HG02885 (cell line): ENCODE measurements at regions not wholly inside any gene's neighbourhood (a gene's known extent, or its start where the extent isn't known, plus 50 kb on each side); places are given as distances from the start of the nearest gene placed in this dataset.

Experiments used
- ATAC-seq: cut with Tn5 transposase; IDR thresholded peaks from one replicate; pipeline ENCODE4 v1.9.1; 2021; ENCODE audit warnings: mild to moderate bottlenecking; ENCODE audit not compliant: unreplicated experiment, poor library complexity

DNA sequence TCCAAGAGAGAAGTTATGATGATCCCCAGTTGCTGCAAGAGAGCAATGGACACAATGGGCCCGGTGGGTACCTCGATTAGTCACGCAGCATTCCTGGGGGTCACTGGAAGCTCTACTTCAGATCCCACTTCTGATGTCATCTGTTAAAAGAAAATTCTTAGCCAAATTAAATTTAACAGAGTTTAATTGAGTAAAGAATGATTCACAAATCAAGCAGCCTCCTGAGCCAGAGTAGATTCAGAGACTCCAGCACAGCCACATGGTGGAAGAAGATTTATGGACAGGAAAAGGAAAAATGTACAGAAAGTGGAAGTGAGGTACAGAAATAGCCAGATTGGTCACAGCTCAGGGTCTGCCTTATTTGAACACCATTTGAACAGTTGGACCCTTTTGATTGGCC lies 107.5 kb downstream of the SPTSSA start:
- ATAC-seq = no peak

- ATAC-seq = no peak
Measured at GRCh38 chr14:34350903-34351302, 111.1 kb downstream of the SPTSSA start.

DNA sequence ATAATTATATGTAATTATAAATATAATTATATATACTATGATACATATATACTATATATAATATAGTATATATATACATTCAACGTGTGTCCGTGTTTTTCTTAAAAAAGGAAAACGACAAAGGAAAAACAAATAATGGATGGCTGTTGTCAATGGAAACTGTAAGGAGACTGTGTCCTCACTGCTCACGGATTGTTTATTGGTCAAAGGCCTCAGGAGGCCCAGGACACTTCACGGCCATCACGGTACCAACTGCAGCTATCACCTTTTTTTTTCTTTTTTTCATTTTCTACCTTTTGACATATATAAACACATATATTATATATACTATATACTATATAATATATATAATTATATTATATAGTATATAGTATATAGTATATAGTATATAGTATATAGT lies 113.4 kb downstream of the SPTSSA start:
- ATAC-seq = no peak

GRCh38 chr14:34347683-34348082 lies 114.4 kb downstream of the SPTSSA start:
- peak; percentile 73 for ATAC-seq

GRCh38 chr14:34345718-34346465 lies 116.1 kb downstream of the SPTSSA start:
- ATAC-seq = no peak

DNA sequence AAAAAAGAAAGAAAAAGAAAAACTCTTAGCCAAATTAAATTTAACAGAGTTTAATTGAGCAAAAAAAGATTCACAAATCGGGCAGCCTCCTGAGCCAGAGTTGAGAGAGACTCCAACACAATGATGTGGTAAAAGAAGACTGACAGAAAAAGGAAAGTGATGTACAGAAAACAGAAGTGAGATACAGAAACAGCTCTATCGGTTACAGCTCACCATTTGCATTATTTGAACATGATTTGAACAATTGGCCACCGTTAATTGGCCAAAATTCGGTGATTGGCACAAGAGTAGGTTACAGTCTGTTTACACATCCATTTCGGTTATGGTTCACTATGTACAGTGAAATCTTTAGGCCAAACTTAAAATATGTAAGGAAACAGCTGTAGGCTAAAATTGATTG lies 117.7 kb downstream of the SPTSSA start:
- peak; percentile 62 for ATAC-seq

GRCh38 chr14:34340025-34340625 lies 121.9 kb downstream of the SPTSSA start:
- no peak for ATAC-seq

DNA sequence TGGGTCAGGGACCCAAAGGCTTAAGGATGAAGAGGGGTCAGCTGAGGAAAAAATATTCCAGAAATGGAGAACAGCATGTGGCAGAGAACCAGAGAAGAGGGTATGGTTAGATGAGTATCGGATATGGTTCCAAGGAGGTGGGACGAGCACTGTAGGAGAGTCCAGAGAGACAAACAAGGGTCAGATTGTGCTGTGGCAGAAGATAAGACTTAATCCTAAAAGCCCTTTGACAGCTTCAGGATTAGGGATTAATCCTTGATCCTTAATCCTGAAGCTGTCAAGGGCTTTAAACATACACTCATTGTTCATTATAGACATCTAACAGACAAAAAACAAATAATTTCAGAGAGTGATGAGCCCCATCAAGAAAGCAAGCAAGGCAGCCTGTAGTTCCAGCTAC lies 124.0 kb downstream of the SPTSSA start:
- no peak for ATAC-seq

- no peak for ATAC-seq
Measured at GRCh38 chr14:34336501-34336900, 125.5 kb downstream of the SPTSSA start.

DNA sequence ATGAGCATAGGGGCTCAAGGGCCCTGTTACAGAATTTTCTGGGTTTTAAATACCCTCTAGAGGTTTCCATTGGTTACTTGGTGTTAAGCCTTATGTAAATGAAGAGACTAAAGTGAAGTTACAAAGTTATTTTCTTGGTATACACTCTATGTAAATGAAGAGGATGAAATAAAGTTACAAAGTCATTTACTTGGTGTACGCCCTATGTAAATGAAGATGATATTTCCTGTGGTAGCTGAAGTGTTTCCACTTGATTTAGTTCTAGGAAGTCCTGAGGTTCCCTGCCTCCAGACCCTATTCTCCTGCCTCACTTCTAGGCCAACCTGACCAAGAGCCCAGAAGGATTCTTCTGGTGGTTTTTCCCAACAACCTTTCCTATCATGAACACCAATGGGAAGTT lies 126.1 kb downstream of the SPTSSA start:
- ATAC-seq = no peak

- no peak for ATAC-seq
Measured at GRCh38 chr14:34334329-34334728, 127.7 kb downstream of the SPTSSA start.

- ATAC-seq = peak; percentile 92
Measured at GRCh38 chr14:34331728-34332623, 130.1 kb downstream of the SPTSSA start.

DNA sequence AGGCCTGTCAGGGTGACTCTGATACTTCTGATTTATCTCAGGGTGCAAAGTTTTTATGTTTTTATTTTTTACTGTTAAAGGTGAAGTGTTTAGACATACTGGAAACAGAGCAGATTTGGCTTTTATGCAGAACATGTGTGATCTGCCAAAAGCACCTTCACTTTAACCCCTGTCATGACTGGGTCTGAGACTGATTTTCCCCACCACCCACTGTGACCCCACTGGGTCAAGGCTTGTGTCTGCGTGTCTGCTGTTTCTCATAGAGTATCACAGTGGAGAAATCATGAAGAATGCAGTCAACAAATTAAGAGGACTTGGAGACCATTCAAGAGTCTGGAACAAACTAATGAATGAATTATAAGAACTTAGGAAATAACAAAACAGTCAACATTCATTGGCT lies 131.2 kb downstream of the SPTSSA start:
- no peak for ATAC-seq

DNA sequence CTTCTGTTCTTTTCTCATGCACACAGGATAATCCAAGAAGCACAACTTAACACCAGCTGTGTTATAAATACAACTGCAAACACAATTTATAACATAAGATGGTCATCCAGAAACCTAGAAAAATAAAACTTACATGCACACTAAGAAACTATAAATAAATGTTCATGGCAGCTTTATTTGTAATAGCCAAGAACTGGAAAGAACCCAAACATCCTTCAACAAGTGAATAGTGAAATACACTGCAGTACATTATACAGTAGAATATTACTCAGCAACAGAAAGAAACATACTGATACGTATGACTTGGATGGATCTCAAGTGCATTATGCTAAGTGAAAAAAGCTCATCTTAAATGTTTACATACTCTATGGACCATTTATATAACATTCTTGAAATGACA lies 132.7 kb downstream of the SPTSSA start:
- ATAC-seq = no peak

- no peak for ATAC-seq
Measured at GRCh38 chr14:34328178-34328577, 133.9 kb downstream of the SPTSSA start.

DNA sequence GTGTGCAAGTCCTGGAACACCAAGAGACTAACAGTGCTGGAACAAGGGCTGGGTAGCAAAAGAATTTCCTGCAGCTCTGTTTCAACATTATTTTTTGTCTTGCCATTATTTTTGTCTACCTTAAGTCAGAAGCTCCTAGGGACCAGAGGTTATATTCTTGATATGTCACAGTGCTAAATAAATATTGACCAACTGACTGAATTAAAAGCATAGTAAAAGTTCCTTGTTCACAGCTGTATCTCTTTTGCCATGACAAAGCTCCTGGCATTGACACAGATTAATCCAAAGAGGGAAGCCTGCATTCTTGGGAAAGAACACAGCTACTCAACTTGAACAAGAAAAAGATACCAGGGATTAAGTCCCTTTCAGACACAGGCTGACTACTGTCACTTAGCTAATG lies 136.5 kb downstream of the SPTSSA start:
- no peak for ATAC-seq

- no peak for ATAC-seq
Measured at GRCh38 chr14:34324363-34324795, 137.7 kb downstream of the SPTSSA start.

GRCh38 chr14:34322940-34323418 lies 139.1 kb downstream of the SPTSSA start:
- ATAC-seq = peak; percentile 81

- no peak for ATAC-seq
Measured at GRCh38 chr14:34319140-34319539, 142.9 kb downstream of the SPTSSA start.

DNA sequence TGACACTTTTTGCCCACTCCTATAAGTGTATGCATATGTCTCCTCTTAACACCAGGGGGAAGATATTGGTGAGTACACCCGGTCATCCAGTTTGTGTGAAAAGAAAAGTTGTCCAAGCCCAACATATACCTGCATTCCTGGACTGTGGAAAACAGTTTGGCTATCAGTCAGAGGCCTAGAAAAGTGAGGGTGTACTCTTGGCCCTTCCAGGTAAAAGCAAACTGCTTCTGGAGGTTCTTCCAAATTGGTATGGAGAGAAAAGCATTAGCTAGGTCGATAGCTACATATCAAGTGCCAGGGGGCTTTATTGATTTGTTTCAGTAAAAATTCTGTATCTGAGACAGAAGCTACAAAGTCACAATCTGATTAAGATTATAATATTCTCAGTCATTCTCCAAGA lies 144.0 kb downstream of the SPTSSA start:
- ATAC-seq = no peak

DNA sequence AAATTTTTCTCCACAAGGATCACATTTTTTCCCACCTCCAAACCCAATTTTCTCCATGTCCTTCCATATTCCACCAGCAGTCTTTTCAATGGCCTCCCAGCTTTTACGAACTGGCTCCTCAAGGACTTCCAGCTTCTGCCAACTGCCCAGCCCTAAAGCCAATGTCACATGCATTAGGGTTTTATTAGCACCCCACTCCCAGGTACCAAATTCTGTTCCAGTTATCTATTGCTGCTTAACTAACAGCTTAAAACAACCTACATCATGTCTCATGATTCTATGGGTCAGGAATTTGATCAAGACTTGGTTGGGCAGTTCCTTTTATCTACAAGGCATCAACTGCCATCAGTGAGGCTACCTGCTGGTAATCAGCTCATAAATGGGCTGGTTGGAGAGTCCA lies 151.3 kb downstream of the SPTSSA start:
- no peak for ATAC-seq
